Activated CD8-positive, alpha-beta memory T cell treated with anti-CD3 and anti-CD28 coated beads, Interleukin-2, amount 50 U/mL, for 24 hours (primary cell): ENCODE measurements at regions not wholly inside any gene's neighbourhood (a gene's known extent, or its start where the extent isn't known, plus 50 kb on each side); places are given as distances from the start of the nearest gene placed in this dataset.
"Not testable (repeated sequence)": the region's sequence is repeated elsewhere in the genome, so short reads cannot be mapped to it uniquely, and the experiment has no call there.

ENCODE experiments used
- DNase-seq: peaks from one replicate; pipeline ENCODE4 v3.0.0-alpha.2; 2020; ENCODE audit errors: extremely low read depth

DNA sequence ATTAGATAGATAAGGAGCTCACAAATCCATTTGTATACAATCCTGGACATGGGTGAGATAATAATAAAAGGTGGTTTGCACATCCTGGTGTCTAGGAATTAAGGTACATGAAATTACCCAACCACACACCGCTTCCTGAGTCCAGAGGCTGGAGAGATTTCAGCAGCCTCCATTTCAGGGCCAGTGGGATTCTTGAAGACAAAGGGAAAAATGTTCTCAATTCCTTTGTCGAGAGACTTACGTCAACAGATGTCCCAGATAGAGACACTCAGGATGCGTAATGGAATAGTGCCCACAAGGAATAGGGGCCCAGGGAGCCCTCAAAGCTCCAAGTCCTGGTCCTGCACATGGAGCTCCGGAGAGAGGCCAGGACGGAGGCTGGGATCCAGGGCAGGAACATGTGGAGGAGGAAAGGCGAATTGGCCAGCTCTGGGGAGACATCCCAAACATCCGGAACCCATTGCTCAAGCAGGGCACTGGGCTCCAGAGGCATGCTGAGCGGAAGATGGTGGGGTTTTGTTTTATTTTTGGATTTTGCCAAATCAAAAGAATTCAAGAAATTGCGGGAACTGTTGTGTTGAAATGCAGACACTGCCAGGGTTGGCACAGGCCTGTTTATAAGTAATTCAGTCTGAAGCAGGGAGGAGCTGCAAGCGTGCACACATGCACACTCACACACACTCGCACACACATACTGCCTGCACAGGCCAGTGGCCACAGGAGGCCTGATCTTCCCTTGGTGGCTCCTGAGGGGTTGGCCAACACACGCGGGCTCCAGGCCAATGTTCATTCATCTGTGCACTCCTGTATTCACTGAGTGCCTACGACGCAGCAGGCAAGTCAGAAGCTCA lies 97.2 kb downstream of the NOG start:
- no peak for DNase-seq

DNA sequence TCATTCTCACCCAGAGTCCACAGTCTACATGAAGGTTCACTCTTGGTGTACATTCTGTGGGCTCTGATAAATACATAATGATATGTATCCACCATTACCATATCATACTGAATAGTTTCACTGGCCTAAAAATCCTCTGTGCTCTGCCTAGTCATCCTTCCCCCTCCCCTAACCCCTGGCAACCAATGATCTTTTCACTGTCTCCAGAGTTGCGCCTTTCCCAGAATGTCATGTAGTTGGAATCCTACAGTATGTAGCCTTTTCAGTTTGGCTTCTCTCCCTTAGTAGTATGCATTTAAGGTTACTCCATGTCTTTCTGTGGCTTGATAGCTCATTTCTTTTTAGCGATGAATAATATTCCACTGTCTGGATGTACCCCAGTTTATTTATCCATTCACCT lies 101.3 kb downstream of the NOG start:
- no peak for DNase-seq

DNA sequence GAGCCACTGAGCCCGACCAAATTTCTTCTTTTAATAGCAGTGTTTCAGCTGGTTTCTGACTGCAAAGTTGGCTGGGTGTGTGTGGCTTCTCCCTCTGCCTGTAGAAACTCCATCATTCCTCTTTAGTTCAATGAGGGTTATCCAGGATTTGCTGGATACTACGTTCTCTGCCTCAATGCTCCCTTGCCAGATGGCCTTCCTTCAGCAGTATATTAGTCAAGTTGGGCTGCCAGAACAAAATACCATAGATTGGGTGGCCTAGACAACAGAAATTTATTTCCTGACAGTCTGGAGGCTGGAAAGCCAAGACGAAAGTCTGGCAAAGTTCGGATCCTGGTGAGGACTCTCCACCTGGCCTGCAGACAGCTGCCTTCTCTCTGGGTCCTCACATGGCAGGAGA lies 103.7 kb downstream of the NOG start:
- no peak for DNase-seq

DNA sequence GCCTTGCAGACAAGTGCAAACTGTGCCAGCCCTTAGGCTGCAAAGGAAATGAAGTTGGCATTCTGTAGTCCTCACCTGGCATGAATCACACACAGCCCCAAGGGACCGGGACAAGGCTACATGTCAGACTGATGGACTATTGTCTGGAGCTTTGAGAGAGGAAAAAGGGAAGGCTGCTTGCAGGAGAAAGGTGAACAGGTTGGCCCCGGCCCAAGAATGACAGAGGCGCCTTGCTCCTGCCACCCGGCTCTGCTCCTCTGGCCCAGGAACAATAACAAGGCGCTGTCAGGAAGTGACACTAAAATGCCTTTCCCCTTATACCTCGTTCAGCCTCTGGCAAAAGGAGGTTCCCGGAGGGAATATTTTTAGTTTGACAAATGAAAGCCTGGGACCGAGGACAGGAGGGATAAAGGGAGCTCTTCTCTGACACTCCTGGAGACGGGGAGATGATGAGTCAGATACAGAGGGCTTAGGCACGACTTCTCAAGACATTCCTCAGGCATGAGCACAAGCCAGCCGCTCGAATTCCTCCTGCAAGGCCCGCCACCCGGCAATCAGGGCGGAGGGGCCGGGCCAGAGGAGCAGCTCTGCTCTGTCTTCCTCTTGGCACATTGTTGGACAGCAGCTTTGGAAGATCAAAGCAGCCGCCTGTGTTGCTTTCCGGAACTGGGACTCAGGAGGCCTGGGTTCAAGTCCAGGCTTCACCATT lies 105.8 kb downstream of the NOG start:
- no peak for DNase-seq

DNA sequence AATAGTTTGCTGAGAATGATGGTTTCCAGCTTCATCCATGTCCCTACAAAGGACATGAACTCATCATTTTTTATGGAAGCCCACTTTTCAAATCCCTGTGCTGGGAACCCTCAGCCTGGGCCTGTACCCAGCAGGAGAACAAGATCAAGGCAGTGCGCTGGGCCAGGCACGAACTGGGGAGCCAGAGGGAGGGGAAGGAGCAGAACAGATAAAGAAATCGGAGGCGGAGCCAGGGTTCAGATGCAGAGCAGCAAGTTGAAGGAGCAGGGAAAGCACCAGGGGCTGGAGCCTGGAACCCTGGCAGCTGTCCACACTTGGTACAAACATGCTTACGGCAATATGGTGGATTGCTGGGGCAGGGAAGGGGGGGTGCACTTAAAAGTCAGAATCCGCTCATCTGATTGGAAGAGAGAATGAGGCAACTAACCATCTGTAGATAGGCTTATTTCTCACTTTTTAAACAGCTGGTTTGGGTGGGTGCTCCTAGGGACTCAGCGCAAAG lies 107.5 kb downstream of the NOG start:
- no peak for DNase-seq

DNA sequence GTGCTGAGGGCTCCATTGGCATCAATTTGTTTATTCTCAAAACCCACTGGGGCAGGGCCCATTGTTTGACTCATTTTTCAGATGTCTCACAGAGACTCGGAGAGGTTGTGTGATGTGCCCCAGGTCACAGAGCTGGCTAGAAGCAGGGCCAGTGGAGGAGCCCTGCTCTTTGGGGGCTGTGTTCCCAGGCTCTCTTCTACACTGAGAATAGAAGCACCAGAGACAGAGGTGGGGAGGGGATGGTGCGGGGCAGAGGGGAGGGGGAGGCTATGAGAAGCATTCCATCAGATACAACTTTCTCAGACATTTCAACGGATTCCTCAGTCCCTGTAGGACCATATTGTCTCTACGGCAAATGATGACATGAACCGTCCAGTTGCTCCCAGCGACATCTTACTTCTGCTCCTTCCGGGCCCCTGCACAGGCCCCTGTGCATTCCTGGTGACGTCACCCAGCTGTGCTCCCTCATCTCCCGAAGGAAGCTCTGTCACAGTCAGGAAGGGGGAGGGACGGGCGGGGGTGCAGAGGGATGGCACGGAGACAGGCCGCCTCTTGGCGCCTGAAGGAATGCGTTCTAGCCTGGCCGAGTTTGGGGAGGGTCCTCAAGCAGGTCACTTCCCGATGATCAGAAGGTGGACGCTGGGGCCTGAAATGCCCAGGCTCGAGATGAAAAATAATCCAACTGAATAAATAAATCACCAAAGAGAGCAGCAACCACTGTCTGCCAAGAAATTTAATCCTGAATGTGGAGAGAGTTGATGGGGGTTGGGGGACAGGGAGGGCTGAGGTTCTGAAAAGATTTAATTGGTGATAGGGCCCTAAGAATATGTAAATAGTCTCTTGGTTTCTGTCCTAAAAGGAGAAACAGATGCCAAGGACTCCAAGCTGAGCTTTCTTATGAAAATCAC lies 114.1 kb downstream of the NOG start:
- no peak for DNase-seq

DNA sequence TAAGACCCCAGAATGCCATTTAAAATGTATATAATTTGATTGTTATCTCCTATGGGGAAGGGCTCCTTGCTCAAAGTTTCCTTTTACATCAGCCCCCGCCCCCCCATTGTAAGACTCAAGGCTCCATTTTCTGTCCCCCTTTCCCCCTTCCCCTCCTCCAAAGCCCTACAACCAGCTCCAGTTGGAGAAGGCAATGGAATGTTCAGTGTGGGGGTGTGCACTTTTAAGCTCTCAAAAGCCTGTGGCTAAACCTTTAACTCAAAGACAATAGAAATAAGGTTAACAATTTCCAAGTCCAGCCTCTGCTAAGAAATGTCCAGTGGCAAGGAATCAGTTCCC lies 114.7 kb downstream of the NOG start:
- no peak for DNase-seq

DNA sequence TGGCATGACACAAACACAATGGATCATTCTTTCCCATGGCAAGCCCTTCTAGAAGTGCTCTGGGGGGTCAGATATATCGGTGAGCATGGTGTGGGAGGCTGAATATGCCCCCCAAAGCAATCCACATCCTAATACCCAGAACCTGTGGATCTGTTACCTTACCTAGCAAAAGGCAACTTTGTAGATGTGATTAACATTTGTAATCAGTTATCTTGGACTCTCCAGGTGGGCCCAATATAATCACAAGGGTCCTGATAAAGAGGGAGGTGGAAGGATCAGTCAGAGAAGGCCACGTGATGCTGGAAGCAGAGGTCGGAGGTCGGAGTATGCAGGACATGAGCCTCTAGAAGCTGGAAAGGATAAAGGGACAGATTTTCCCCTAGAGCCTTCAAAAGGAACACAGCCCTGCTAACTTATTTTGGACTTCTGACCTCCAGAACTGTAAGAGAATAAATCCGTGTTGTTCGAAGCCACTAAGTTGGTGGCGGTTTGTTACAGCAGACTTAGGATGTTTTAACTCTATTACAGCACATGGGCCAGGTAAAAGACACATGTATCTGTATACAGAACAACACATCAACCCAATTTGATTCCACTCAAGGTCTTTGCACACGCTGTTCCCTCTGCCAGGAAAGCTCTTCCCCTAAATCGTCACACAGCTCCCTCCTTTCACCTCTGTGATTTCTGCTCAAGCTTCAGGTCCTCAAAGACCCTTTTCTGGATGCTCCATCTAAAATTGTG lies 115.3 kb downstream of the NOG start:
- DNase-seq, result no peak

DNA sequence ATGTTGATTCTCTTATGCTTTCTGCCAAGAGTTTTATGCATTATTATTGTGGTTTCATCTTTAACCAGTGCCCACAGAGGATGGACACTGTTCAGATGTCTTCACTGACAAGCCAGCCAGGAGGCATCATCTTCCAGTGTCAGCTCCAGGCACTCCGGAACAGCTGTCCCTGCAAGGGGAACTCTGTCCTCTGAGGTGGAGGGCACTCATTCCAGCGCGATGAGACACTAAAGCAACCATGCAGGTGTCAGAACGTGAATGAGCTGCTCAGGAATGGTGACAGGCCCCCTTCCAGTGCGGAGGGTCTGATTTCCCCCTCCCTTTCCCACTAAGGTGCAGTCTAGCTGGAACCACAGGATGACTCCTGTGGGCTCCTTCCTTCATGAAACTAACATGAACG lies 117.5 kb downstream of the NOG start:
- DNase-seq, result no peak

DNA sequence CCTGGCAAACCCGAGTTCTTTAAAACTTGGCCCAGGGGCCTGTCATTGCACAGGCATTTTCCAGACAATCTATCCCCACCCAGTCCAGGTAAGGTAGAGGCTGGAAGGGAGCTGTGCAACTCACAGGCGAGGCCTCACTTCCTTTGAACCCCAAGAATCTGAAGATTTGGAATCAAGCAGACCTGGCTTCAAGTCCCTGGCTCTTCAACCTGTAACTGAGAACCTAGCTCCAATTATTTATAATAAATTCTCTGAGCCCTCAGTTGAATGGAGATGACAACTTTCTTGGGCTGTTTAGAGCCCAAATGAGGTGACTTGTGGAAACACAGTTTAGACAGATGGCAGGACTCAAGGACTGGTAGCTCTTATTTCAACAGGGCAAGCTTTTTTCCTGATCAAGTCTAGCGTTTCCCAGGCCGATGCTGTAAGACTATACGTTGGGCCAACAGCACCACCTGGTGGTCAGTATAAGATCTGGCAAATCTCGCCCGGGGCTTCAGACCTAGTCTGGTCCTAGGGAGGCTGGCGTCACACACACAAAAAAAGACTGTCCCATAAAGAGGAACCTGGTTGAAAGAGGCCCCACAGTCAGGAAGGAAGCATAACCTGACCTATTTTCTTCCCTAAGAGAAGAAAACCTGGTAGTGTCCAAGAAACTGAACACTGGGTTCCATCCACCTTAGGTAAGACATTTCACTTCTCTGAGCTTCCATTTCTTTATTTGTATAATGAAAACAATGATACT lies 117.9 kb downstream of the C17orf67 start:
- peak; percentile 21 for DNase-seq

DNA sequence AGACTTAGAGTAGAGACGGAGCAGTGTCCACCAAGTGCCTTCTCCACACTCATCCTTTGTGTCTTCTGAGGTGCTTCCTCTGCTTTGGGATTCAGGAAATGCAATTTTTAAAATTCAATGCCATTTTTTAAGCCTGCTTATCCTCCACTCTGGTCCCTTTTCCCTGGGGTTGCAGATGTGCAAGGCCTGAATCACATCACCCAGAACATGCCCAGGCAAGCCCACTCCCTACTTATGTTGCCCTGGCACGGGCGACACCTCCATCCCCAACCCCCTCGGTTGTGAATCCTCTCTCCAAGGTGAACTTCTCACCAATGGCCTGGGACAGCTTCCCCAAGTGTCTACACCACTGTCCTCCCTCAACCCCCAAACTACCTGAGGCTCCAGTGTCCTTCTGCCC lies 116.2 kb downstream of the C17orf67 start:
- no peak for DNase-seq

DNA sequence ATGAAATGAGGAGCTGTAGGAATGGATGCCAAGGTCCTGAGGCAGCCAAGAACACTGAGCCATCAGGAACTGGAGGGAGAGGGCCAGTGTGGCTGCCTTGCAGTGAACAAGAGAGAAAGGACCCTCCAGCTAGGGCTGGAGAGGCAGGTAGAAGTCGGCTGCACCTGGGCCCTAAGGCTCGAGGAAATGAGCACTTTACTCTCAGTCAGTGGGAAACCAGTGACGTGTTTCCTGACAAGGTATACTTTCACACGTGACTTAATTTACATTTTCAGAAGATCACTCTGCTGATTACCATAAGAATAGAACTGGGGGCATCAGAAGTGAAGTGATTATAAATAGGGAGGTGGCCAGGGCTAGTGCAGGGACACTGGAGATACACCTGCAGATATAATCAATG lies 115.2 kb downstream of the C17orf67 start:
- DNase-seq, result no peak

DNA sequence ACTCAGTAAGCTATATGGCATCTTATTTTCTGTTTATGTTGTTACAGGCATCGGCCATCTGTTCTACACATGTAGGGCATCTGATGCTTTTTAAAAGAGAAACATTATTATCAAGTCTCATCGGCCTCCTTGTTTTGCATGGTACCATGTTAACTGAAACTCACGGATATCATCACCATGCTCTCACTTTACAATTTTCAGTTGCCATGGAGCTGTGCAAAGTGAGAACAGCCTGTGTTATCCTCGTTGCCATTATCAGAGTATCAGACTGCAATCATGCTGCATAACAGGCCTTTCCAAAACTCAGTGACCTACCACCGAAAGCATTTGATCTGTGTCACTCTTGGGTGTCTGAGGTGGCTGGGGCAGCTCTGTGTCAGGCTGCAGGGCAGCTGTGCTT lies 110.3 kb downstream of the C17orf67 start:
- DNase-seq, result no peak

DNA sequence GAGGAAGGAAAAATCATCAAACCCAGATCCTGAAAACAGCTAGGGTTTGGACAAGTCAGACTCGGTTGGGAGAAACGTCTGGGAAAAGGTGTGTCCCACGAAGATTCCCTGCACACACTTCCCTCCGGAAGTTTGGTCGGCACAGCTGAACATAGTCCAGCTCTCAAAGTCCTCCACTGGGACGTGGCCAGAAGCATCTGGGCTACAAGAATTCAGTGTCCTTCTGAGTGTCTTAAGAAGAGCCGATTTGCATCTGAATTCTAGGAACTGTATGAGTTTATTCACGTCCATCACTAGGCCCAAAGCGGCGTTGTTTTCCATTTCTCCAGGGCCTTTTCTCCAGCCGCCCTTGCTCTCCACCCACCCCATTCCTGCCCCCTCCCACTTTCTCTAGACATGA lies 109.1 kb downstream of the C17orf67 start:
- no peak for DNase-seq

DNA sequence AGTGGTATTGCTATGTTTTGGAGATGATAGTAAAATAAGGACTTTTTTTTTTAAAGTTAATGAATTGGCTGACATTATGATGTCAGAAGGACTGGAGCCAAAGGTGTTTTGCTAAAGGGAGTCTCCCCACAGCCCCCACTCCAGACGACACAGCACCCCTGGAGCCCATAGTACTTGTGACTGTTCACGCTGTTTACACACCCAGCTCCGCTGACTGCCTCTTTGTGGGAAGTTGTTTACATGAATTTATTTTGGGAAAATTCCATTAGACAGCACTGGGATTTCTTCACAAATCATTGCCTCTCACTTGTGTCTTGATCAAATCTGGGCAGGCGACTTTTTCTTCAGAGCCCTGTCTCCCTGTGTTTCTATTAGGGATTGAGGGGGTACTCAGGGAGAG lies 108.6 kb downstream of the C17orf67 start:
- no peak for DNase-seq

DNA sequence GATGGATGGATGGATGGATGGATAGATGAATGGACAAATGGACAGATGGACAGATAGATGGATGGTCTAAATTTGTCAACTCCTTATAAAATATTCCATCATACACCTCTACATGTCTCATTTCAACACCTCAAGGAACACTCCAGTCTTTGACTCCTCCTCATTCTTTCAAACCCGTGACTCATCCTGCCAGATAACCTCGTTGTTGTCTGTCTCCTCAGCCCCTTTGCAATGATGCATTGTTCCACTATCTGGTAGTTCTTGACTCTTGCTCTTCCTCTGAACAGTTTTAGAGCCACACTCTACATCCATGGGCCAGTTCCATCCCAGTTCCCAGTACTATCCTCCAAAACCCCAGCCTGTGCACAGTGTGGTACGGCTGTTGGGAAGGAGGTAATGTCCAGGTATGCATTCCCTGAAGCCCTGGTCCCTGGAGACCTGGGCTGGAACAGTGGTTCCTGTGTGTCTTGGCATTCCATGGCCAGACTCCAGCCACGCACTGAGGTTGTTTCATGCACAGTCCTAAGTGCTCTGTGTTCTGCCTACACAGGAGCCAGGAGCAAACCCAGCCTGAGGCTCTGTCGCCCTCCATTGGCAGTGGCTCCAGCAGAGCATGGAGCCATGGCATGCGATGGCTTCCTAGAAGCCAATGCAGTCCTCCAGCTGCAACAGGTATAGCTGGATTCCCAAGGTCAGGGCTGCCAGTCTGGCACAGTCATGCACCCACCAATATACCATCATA lies 105.7 kb downstream of the C17orf67 start:
- no peak for DNase-seq

DNA sequence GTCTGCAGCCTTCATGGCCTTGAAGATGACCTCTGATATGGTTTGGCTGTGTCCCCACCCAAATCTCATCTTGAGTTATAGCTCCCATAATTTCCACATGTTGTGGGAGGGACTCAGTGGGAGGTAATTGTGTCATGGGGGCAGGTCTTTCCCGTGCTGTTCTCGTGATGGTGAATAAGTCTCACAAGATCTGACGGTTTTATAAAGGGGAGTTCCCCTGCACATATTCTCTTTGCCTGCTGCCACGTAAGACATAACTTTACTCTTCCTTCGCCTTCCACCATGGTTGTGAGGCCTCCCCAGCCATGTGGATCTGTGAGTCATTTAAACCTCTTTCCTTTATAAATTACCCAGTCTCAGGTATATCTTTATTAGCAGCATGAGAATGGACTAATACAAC lies 102.6 kb downstream of the C17orf67 start:
- not testable (repeated sequence) for DNase-seq

DNA sequence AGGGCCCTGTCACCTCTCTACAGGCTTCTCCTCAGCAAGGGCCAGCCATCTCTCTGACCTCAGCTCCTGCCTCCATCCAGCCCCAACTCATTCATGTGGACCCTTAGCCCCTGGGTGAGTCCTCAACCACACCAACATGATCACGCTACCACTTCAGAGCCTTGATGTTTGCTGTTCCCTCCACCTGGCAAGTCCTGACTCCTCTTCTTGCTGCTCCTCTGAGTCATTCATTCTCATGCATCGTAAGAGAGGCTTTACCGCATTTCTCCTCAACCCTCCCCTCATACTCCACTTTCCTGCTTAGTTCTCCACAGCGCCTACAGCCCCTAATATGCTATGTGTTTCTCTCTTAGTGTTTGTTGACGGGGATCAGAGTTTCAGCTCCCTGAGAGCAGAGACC lies 99.9 kb downstream of the C17orf67 start:
- no peak for DNase-seq

DNA sequence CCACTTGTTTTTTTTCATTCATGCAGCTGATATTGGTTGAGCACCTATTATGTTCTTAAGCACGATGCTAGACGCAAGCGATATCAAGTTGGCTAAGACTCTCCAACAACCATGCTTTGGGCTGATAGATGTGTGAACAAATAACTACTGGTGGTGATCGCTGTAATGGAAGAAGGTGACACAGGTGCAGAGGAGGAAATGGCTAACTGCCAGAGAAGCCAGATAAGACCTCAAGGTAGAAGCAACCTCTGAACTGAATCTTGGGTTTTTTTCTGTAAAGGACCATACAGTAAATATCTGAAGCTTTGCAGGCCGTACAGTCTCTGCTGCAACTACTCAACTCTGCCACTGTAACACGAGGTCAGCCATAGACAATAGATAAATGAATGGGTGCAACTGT lies 97.9 kb downstream of the C17orf67 start:
- DNase-seq, result no peak
